Ureter (tissue), 1 donor: ENCODE measurements at regions not wholly inside any gene's neighbourhood (a gene's known extent, or its start where the extent isn't known, plus 50 kb on each side); places are given as distances from the start of the nearest gene placed in this dataset.
"Not testable (repeated sequence)": the region's sequence is repeated elsewhere in the genome, so short reads cannot be mapped to it uniquely, and the experiment has no call there.

Experiments used
- DNase-seq: peaks from one replicate; pipeline ENCODE4 v3.0.0-alpha.2; 2020; ENCODE audit warnings: low spot score
- donor health status: DM: yes; HTN: yes; CAD: no.

GRCh38 chr13:62556978-62557377, 1141.3 kb upstream of the PCDH20 start:
- no peak for DNase-seq

GRCh38 chr13:62551588-62551987, 1135.9 kb upstream of the PCDH20 start:
- no peak for DNase-seq

- no peak for DNase-seq
Observed at GRCh38 chr13:62544928-62545327, 1129.3 kb upstream of the PCDH20 start.

GRCh38 chr13:62537593-62537992, 1121.9 kb upstream of the PCDH20 start:
- DNase-seq = no peak

- no peak for DNase-seq
Observed at GRCh38 chr13:62525652-62526051, 1110.0 kb upstream of the PCDH20 start.

GRCh38 chr13:62524498-62524897, 1108.8 kb upstream of the PCDH20 start:
- DNase-seq = no peak

- DNase-seq = no peak
Observed at GRCh38 chr13:62524061-62524460, 1108.4 kb upstream of the PCDH20 start.

- DNase-seq = no peak
Observed at GRCh38 chr13:62512194-62513141, 1096.8 kb upstream of the PCDH20 start.

- no peak for DNase-seq
Observed at GRCh38 chr13:62510906-62511655, 1095.4 kb upstream of the PCDH20 start.

GRCh38 chr13:62502588-62502987, 1086.9 kb upstream of the PCDH20 start:
- no peak for DNase-seq

GRCh38 chr13:62489731-62490130, 1074.1 kb upstream of the PCDH20 start:
- no peak for DNase-seq

- DNase-seq = no peak
Observed at GRCh38 chr13:62483774-62484173, 1068.1 kb upstream of the PCDH20 start.

GRCh38 chr13:62482351-62482750, 1066.7 kb upstream of the PCDH20 start:
- DNase-seq = no peak

- DNase-seq = no peak
Observed at GRCh38 chr13:62473944-62474237, 1058.2 kb upstream of the PCDH20 start.

GRCh38 chr13:62473190-62473943, 1057.7 kb upstream of the PCDH20 start:
- no peak for DNase-seq

- no peak for DNase-seq
Observed at GRCh38 chr13:62453761-62454160, 1038.1 kb upstream of the PCDH20 start.

- no peak for DNase-seq
Observed at GRCh38 chr13:62450759-62451158, 1035.1 kb upstream of the PCDH20 start.

- DNase-seq = not testable (repeated sequence)
Observed at GRCh38 chr13:62447771-62448382, 1032.2 kb upstream of the PCDH20 start.

- no peak for DNase-seq
Observed at GRCh38 chr13:62444805-62445204, 1029.2 kb upstream of the PCDH20 start.

GRCh38 chr13:62434081-62434480, 1018.4 kb upstream of the PCDH20 start:
- DNase-seq = no peak

- no peak for DNase-seq
Observed at GRCh38 chr13:62433660-62434059, 1018.0 kb upstream of the PCDH20 start.

- DNase-seq = no peak
Observed at GRCh38 chr13:62432906-62433305, 1017.3 kb upstream of the PCDH20 start.
